ENCODE measurements at regions not wholly inside any gene's neighbourhood (a gene's known extent, or its start where the extent isn't known, plus 50 kb on each side); places are given as distances from the start of the nearest gene placed in this dataset.

- Histone ChIP-seq H3K27me3 (ENCODE audit: control insufficient read depth, insufficient read depth, low read length) (no peaks in the 10 kb centered on the region), H3K4me3 (ENCODE audit: low read depth, low read length) (no peak overlapping the region), H3K36me3 (ENCODE audit: control insufficient read depth, insufficient read depth, low read length) (no peaks in the 10 kb centered on the region)
- no peak for TF ChIP-seq CTCF (IDR thresholded peaks at IDR 0.05; ENCODE audit: insufficient read depth, low read length, severe bottlenecking)
- DNase-seq (ENCODE audit: low read depth): peak; percentile 56
- no peak for FAIRE-seq
Measured at GRCh38 chr11:103648670-103649400, 387.6 kb upstream of the DDI1 start.

- Histone ChIP-seq H3K27me3 (ENCODE audit: control insufficient read depth, insufficient read depth, low read length) (no peaks in the 10 kb centered on the region), H3K4me3 (ENCODE audit: low read depth, low read length) (no peak overlapping the region), H3K36me3 (ENCODE audit: control insufficient read depth, insufficient read depth, low read length) (no peaks in the 10 kb centered on the region)
- no peak for FAIRE-seq
- TF ChIP-seq CTCF (IDR thresholded peaks at IDR 0.05; ENCODE audit: insufficient read depth, low read length, severe bottlenecking): no peak
- DNase-seq (ENCODE audit: low read depth): peak; percentile 80
Measured at GRCh38 chr11:103649401-103649895, 387.0 kb upstream of the DDI1 start.

- no peak for TF ChIP-seq CTCF (IDR thresholded peaks at IDR 0.05; ENCODE audit: insufficient read depth, low read length, severe bottlenecking)
- FAIRE-seq (no peak), DNase-seq (ENCODE audit: low read depth) (no peak)
- no peaks in the 10 kb centered on the region for H3K27me3 ChIP-seq (ENCODE audit: control insufficient read depth, insufficient read depth, low read length)
- no peaks in the 10 kb centered on the region for H3K36me3 ChIP-seq (ENCODE audit: control insufficient read depth, insufficient read depth, low read length)
- H3K4me3 ChIP-seq (ENCODE audit: low read depth, low read length): no peak overlapping the region
Measured at GRCh38 chr11:103650330-103650729, 386.1 kb upstream of the DDI1 start.

- no peak overlapping the region for H3K4me3 ChIP-seq (ENCODE audit: low read depth, low read length)
- H3K27me3 ChIP-seq (ENCODE audit: control insufficient read depth, insufficient read depth, low read length): no peaks in the 10 kb centered on the region
- TF ChIP-seq CTCF (IDR thresholded peaks at IDR 0.05; ENCODE audit: insufficient read depth, low read length, severe bottlenecking): no peak
- DNase-seq (ENCODE audit: low read depth) (no peak), FAIRE-seq (no peak)
- no peaks in the 10 kb centered on the region for H3K36me3 ChIP-seq (ENCODE audit: control insufficient read depth, insufficient read depth, low read length)
Measured at GRCh38 chr11:103651341-103651998, 385.0 kb upstream of the DDI1 start.

GRCh38 chr11:103652013-103652412 lies 384.4 kb upstream of the DDI1 start:
- no peak for TF ChIP-seq CTCF (IDR thresholded peaks at IDR 0.05; ENCODE audit: insufficient read depth, low read length, severe bottlenecking)
- FAIRE-seq (no peak), DNase-seq (ENCODE audit: low read depth) (peak; percentile 6)

More at GRCh38 chr11:103652013-103652412, 384.4 kb upstream of the DDI1 start:
- H3K36me3 ChIP-seq (ENCODE audit: control insufficient read depth, insufficient read depth, low read length): no peaks in the 10 kb centered on the region
- H3K4me3 ChIP-seq (ENCODE audit: low read depth, low read length): no peak overlapping the region
- H3K27me3 ChIP-seq (ENCODE audit: control insufficient read depth, insufficient read depth, low read length): no peaks in the 10 kb centered on the region

Data from bronchial epithelial cell (primary cell).